ENCODE measurements at regions not wholly inside any gene's neighbourhood (a gene's known extent, or its start where the extent isn't known, plus 50 kb on each side); places are given as distances from the start of the nearest gene placed in this dataset.
"Not testable (repeated sequence)": the region's sequence is repeated elsewhere in the genome, so short reads cannot be mapped to it uniquely, and the experiment has no call there.

DNA sequence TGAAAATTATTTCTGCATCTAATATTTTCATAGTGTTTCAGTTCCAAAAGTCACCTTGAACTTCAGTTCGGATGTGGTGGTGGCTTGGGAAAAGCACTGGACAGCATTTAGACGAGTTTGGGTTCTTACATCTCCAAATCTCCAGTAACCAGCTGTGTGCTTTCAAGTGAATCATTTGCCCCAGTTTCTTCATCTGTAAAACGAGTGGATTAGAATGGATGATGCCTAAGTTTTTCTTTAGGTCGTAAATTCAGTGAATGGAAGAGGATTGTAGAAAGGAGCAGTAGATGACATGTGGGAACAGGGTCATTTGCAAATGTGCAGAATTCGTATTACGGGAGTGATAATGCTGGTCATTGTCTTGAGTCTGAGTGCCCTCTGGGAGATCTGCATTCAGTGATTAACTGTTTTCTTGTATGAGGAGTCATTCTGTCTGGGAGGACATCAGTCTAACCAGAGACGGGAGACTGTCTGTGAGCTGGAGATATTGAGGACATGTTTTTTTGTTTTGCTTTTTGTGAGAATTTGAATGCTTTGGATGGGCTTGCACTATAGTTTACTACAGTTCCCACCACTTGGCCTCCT lies 641.6 kb upstream of the TBL1XR1 start:
- DNase-seq (ENCODE audit: extremely low read depth in 1 of 11, low read depth in 9 of 11, low spot score in 4 of 11) = no peak

DNA sequence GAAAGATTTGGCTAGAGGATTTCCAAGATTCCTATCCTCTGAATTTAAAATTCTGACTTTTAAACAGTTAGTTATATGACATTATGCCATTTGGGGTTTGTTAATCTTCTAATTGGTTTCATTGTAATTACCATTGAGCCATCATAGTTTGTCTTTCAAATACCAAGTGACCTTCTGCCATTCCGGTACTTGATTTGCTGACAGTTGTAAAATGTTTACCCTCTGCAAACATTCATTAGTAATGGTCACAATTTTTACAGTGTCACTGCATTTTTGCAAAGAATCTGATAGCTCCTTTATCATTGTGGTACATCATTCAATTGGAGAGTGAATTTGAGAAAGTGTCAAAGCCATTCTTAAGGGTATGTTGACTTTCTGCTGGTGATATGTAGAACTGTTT lies 645.0 kb upstream of the TBL1XR1 start:
- no peak for DNase-seq (ENCODE audit: extremely low read depth in 1 of 11, low read depth in 9 of 11, low spot score in 4 of 11)

DNA sequence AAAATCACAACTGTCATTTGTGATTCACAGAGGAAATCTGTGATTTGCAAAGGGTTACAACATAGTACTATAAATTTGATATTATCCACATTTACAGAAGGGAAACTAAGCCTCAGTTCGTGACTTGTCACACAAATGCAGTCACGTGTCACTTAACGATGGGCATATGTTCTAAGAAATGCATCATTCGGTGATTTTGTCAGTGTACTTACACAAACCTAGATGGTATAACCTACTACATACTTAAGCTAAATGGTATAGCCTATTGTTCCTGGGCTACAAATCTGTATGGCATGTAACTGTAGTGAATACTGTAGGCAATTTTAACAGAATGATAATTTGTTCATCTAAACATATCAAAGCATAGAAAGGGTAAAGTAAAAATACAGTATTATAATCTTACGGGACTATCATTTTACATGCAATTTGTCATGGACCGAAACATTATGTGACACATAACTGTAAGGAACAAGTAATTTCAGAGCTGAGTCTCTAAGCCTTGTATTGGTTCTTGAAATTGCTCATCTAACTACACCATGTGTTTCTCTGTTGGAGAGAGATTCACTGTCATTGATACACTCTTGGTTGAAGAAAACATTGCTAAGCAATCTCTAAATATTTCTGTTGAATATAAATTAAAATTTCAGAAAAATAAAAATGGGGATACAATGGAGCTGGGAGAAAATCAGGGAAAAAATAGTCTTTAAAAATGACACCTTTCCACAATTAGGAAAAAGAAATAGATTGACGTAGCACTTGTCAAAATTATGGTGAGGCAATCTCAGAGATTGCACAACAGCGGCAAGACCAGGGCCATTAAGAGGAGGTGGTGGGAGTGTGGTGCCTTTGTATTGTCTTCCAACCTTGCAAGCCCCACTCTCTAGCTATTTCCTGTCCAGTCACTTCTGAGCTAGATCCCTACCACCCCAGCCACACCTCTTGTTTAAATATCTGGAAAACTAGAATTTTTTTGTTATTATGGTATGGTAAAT lies 645.8 kb upstream of the TBL1XR1 start:
- DNase-seq (ENCODE audit: extremely low read depth in 1 of 11, low read depth in 9 of 11, low spot score in 4 of 11) = no peak

DNA sequence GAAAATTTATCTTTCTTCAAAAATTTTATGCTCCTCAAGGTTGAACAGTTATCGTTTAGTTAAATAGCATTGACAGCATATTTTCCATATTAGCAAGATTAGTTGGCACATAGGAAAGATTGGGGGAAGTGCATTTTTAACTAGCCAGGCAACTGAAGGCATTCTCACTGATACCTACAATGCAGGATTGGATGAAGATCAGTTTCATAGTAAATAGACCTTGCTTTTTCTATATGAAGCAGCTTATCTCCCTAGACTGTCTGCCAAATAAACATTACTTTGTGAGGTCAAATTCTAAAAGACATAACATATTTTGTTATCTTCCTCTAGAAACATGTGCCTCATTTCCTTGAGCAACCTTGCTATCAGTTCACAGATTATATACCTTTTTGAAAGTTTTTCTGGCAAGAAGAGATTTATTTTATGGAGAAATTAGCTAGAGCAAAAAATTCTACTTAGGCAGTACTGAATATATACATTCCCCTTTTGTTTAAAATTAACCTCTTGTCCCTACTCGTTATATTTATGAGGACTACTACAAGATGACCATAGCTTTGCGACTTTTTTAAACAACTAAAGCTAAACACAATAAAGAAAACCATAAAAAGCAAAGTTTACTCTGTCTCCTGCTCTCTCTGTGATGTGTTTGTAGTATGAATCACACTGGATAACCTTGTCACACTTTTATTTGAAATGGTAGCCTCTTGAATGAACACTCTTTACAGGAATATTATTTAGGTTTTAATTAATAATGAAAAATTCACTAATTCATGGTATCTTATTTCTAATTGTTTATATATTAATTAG lies 654.9 kb upstream of the TBL1XR1 start:
- DNase-seq (ENCODE audit: extremely low read depth in 1 of 11, low read depth in 9 of 11, low spot score in 4 of 11) = no peak

DNA sequence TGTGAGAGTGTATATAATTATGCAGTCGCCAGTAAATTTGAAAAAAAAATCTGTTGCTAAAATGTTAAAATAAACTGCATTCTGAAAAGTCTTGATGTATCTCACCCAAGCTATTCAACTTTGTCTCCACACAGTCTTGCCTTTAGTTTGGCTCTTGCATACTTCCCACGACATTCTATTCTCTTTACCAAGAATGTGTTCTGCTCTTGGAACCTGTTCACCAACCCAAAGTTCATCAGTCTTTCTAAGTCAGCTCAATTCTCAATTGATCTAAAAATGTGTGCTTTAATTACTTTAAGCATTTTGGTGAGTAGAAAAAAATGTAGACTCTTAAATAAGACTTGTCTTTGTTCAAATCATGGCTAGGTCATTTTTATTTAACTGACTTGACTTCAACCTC lies 657.7 kb upstream of the TBL1XR1 start:
- no peak for DNase-seq (ENCODE audit: extremely low read depth in 1 of 11, low read depth in 9 of 11, low spot score in 4 of 11)

DNA sequence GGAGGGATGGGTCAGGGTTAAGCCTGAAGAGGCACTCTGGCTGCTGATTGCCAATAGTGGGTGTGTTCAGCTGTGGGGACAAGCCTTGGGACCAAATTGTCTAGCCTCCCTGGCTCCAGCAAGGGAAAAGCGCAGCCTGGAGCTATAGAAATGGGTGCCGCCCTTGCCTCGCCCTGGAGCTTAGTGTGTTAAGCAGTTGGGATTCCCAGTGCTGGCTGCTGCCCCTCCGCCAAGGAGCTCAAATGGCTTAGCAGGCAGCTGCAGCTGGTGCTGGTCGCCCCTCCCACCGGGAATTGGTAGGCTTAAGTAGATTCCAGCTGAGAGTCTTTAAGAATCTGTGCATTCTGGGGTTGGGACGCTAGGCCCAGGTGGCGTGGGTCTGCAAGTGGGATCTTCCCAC lies 662.9 kb upstream of the TBL1XR1 start:
- no peak for DNase-seq (ENCODE audit: extremely low read depth in 1 of 11, low read depth in 9 of 11, low spot score in 4 of 11)

DNA sequence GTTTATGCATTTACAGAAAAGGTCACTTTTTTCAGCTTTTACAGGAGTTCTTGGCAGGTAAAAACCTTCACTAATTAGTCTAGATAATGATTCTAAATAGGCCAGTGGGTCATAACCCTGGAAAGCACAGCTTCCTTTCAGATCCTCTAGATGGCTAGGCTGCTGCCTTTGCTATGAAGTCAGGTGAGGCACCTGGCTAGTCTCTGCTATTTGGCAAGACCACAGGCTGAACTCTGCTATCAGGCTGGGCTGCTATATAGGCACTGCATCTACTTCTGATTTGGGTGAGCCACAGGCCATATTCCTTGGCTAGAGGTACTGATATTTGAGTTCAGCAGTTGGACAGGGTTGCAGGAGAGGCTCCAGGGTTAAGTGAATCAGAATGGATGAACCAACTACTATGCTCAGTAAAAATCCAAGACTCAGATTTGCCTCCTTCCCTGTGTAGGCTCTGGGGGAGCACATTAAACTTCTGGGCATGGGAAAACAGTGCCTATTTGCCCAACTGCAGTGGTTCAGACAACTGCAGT lies 665.7 kb upstream of the TBL1XR1 start:
- DNase-seq (ENCODE audit: extremely low read depth in 1 of 11, low read depth in 9 of 11, low spot score in 4 of 11) = no peak

DNA sequence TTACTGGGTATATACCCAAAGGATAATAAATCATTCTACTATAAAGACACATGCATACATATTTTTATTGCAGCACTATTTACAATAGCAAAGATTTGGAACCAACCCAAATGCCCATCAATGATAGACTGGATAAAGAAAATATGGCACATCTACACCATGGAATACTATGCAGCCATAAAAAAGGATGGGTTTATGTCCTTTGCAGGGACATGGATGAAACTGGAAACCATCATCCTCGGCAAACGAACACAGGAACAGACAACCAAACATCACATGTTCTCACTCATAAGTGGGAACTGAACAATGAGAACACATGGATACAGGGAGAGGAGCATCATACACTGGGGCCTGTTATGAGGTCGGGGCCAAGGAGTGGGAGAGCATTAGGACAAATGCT lies 665.0 kb upstream of the KCNMB2 start:
- DNase-seq (ENCODE audit: extremely low read depth in 1 of 11, low read depth in 9 of 11, low spot score in 4 of 11) = not testable (repeated sequence)

DNA sequence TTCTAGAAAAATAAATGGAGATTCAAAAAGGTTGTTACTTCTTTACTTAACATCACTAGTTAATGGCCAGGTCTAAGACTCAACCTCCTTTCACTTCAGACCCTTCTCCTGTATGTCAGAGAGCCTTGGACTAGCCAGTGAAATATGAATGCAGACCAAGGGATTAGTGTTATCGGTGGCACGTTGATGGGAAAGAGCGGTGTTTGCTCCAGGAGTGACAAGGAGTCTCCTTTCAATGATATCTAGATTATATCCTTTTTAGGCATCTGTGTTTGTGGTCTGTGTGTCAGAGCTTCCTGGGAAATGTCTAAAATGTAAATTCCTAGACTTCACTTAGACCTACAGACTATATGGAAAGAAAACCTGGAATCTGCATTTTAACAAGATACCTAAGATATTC lies 658.0 kb upstream of the KCNMB2 start:
- no peak for DNase-seq (ENCODE audit: extremely low read depth in 1 of 11, low read depth in 9 of 11, low spot score in 4 of 11)

DNA sequence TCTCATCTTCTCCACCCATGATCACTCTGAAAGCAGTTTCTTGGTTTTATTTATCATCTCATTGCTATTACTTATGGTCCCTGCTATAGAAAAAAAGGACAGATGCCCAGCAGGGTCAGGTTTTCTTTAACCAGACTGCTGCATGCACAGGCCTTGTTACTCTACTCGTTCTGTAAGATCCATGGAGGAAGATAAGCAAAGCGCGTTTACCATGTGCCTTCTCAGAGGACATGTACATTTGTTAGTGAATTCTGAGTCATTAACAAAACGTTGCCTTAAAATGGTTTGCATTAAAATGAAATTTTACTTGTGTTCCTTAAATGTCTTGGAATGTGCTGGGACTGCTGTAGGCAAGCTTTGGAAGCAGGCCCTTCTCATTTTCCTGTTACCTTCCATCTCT lies 657.3 kb upstream of the KCNMB2 start:
- no peak for DNase-seq (ENCODE audit: extremely low read depth in 1 of 11, low read depth in 9 of 11, low spot score in 4 of 11)

DNA sequence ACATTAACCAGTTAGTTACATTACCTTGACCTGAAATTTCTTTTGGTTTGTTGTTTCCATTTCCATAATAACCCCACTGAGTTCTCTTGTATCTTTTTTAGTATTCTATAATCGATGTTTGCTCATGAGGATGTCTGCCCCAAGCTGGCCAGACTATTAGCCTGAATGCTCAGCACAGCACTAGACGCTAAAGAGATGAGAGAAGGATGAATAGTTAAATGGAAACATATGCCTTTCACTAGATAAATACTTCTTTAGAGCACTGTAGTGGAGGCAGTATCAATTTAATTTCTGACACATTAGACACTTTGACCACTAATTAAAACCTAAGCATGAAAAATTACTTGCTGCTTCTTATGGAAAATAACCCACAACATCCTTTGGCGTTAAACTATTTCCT lies 654.9 kb upstream of the KCNMB2 start:
- DNase-seq (ENCODE audit: extremely low read depth in 1 of 11, low read depth in 9 of 11, low spot score in 4 of 11) = no peak

DNA sequence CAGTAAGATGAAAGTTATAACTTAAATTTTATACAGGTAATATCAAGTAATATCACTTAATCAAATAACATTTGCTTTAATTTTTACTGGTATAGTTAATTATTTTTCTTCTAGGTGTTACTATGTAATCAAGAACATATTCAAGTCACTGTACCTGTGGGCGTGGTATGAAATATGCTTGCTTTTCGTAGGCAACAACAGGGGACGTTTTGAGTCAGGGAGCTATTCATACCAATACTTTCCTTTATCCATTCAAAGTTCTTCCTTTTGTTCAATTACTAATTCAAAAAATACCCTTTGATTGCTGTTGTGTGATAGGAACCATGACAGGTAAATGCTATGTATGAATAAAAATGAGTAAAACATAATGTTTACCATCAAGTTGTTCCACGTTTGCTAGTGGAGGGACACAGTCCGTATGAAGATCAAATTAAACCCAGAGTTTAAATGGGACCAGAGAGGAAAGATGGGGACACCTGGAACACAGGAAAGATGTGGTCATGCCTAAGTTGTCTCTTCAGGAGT lies 654.0 kb upstream of the KCNMB2 start:
- no peak for DNase-seq (ENCODE audit: extremely low read depth in 1 of 11, low read depth in 9 of 11, low spot score in 4 of 11)

DNA sequence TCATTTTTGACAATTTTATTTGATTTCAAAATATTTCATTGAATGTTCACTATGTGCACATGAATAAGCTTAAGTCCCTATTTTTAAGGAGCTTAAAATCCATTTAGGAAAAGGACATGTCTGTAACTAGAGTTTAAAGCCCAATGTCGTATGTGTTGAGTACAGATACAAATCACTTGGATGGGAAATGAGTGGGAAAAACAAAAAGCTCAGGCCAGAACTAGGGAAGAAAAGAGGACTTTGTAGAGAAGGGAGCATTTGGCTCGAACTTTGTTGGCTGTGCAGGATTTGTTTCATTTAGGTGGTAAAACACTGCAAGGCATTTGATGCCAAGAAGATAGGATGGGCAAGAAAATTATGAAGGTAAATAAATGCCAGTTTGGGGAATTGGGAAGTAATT lies 653.1 kb upstream of the KCNMB2 start:
- no peak for DNase-seq (ENCODE audit: extremely low read depth in 1 of 11, low read depth in 9 of 11, low spot score in 4 of 11)

DNA sequence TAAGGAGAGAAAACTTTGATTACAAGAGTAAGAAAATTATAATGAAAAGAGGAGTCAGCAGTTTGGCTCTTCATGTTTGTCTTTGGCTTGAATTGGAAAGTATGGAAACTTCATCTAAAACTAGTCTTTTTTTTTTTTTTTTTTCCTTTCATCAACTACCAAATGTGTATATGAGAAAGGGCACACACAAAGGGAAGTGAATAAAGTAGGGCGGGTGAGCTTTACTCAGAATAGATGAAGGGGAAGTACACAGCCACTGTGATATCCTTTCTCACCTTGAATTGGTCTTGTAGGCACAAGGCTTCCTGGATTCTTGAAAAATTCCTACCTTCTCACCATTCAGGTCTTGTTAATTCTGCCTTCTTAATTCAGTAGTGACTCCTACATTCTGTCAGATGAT lies 652.3 kb upstream of the KCNMB2 start:
- DNase-seq (ENCODE audit: extremely low read depth in 1 of 11, low read depth in 9 of 11, low spot score in 4 of 11) = no peak

DNA sequence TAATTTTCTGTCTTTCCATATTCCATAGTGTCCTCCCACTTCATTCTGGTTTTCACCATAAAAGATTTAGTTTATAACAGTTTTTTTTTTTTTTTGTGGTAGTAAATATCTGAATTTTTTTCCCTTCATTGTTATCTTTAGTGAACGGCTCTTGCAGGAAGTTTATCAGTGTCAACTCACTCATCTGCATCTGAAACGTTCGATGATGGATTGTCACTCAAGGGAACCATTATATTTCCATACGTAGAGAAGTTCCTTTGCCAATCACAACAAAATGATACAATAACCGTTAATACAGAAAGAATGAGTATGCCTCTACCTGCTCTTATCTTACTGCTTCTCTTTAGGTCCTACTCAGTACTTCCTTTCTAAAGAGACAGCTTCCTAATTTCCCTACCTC lies 651.2 kb upstream of the KCNMB2 start:
- DNase-seq (ENCODE audit: extremely low read depth in 1 of 11, low read depth in 9 of 11, low spot score in 4 of 11) = no peak

DNA sequence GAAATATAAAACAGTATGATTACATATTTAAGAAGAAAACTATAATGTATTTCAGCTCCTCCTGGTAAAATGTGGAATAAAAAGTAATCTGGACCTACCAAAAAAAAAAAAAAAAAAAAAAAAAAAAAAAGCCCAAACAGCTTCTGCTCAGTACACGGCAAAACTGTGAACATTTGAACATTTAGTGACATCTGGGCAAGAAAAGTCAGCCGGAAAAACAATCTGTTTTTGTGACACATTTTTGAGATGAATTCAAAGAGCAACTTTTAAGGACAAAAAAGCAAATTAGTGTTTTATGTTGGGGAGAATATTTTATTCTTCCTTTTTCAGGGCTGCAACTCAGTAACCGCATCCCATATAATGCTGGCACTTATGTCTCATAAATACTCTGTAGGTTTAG lies 649.7 kb upstream of the KCNMB2 start:
- DNase-seq (ENCODE audit: extremely low read depth in 1 of 11, low read depth in 9 of 11, low spot score in 4 of 11) = no peak

DNA sequence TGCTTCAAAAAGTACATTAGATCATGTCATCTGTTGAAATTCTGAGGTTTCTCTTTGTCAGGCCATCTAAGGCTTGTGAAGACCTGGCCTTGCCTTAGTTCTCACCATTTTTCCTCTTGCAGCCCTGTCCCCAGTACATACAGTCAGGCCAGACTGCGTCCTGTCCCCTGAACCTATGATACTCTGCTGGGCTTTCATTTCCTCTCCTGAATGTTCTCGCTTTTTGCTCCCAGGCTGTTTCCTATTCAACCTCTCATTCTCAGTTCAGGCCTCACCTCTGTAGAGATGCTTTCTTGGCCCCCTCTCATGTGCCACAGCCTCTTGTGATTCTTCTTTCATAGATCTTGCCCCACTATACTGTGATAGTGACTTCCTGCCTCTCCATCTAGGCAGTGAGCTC lies 648.8 kb upstream of the KCNMB2 start:
- DNase-seq (ENCODE audit: extremely low read depth in 1 of 11, low read depth in 9 of 11, low spot score in 4 of 11) = no peak

DNA sequence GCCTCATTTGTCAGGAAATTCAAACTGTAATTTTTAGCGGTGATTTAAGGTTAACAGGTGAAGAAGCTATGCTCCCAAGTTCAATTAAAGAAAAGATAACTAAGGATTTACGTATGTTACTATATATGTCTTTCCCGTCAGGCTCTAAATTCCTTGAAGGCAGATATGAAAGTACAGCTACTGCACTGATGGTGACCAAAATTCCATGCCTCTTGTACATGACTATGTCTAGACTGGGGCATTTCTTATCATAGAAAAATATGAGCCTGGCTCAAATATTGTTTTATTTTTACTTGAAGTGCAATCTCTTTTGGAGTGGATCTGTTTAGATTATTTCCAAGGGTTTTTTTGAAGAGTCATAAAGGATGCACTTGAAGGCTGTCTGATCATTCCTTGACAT lies 647.1 kb upstream of the KCNMB2 start:
- no peak for DNase-seq (ENCODE audit: extremely low read depth in 1 of 11, low read depth in 9 of 11, low spot score in 4 of 11)

DNA sequence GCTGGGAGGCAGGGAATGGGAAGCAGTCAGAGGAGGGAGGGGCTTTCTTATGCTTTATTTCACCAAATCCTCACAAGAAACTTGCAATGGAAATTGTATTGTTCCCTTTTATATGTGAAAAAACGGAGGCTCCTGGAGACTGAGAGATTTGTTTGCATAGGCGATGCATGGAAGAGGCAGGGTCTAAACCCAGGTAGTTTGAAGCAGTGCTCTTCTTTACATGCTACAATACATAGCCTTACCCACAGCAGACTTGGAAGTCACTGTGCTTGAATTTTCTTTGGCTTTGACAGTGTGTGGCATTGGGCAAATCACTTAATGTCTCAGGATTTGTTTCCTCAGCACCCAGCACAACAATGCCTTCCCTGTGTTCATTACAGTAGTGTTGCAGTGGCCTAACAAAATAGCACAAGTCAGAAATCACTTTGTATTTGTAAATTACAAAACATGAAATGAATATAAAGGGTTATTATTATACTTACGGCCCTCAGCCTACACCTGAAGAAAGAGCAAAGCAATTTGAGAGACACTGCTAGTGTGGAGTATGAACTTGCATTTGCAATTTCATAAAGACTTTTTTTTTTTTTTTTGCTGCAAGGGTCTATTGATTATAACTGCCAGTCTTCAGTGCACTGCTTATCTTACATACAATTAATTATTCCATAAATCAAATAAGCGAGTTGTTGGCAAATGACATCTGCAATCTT lies 646.4 kb upstream of the KCNMB2 start:
- DNase-seq (ENCODE audit: extremely low read depth in 1 of 11, low read depth in 9 of 11, low spot score in 4 of 11) = no peak

Measured in renal cortex interstitium (tissue), 11 donors.